HG03097 (cell line): ENCODE measurements at regions not wholly inside any gene's neighbourhood (a gene's known extent, or its start where the extent isn't known, plus 50 kb on each side); places are given as distances from the start of the nearest gene placed in this dataset.
"Not testable (repeated sequence)": the region's sequence is repeated elsewhere in the genome, so short reads cannot be mapped to it uniquely, and the experiment has no call there.

Experiments
- ATAC-seq: cut with Tn5 transposase; IDR thresholded peaks from one replicate; pipeline ENCODE4 v1.9.1; 2021; ENCODE audit not compliant: unreplicated experiment, low FRiP score

- ATAC-seq, result no peak
Observed at GRCh38 chr2:171266102-171266501, 105.4 kb upstream of the TLK1 start.

- ATAC-seq, result not testable (repeated sequence)
Observed at GRCh38 chr2:171261529-171261928, 100.8 kb upstream of the TLK1 start.

- ATAC-seq, result peak; percentile 48
Observed at GRCh38 chr2:171260471-171261424, 100.1 kb upstream of the TLK1 start.

- ATAC-seq, result no peak
Observed at GRCh38 chr2:171254666-171255065, 94.0 kb upstream of the TLK1 start.

GRCh38 chr2:171253900-171254650, 93.4 kb upstream of the TLK1 start:
- no peak for ATAC-seq

- ATAC-seq, result no peak
Observed at GRCh38 chr2:171253279-171253678, 92.6 kb upstream of the TLK1 start.

- ATAC-seq, result no peak
Observed at GRCh38 chr2:171249689-171250088, 89.0 kb upstream of the TLK1 start.

- no peak for ATAC-seq
Observed at GRCh38 chr2:171247741-171248662, 87.3 kb upstream of the TLK1 start.

- no peak for ATAC-seq
Observed at GRCh38 chr2:171244970-171245782, 84.5 kb upstream of the TLK1 start.

- no peak for ATAC-seq
Observed at GRCh38 chr2:171244466-171244969, 83.8 kb upstream of the TLK1 start.

GRCh38 chr2:171241771-171242170, 81.1 kb upstream of the TLK1 start:
- ATAC-seq, result no peak

GRCh38 chr2:171238946-171239345, 78.3 kb upstream of the TLK1 start:
- no peak for ATAC-seq

GRCh38 chr2:171237751-171238505, 77.2 kb upstream of the TLK1 start:
- no peak for ATAC-seq

GRCh38 chr2:171235262-171235881, 74.7 kb upstream of the TLK1 start:
- ATAC-seq, result no peak

- ATAC-seq, result no peak
Observed at GRCh38 chr2:171230176-171230575, 69.5 kb upstream of the TLK1 start.

GRCh38 chr2:171228826-171229225, 68.1 kb upstream of the TLK1 start:
- no peak for ATAC-seq

GRCh38 chr2:171227066-171227782, 66.5 kb upstream of the TLK1 start:
- no peak for ATAC-seq

GRCh38 chr2:171226461-171226860, 65.8 kb upstream of the TLK1 start:
- no peak for ATAC-seq
